GM12864 (cell line): ENCODE measurements at regions not wholly inside any gene's neighbourhood (a gene's known extent, or its start where the extent isn't known, plus 50 kb on each side); places are given as distances from the start of the nearest gene placed in this dataset.
A peak's percentile ranks its signal among the peaks of the same experiment; 100 is the strongest.

ENCODE experiments used
- DNase-seq: peaks from one replicate; pipeline ENCODE4 v3.0.0-alpha.2; 2011; ENCODE audit warnings: low read depth
- H3K4me3 ChIP-seq: 2 replicates; pipeline ENCODE4 v1.5.1; 2011; ENCODE audit warnings: mild to moderate bottlenecking, low read depth, low read length, control low read depth
- TF ChIP-seq, protein P1 (sequence below): IDR thresholded peaks from 2 replicates; pipeline ENCODE4 v1.5.1; 2011; ENCODE audit warnings: low read depth, mild to moderate bottlenecking, moderate library complexity, low read length, control low read depth, inconsistent platforms; ENCODE audit errors: missing control alignments

DNA sequence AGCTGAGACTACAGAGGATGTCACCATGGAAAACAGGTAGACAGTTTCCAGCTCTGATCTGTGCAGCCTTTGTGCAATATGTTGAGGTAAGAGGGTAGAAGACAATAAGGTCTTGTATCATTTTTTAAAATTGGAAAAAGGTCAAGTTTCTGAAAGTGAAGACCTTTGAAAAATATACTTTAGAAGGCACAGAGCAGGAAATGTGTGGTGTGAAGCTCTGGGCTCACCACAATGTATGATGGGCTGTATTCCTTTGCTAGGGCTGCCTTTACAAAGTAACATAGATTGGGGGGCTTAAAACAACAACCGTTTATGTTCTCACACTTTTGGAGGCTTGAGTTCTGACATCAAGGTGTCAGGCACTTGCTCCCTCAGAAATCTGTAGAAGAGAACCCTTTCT, 514.3 kb upstream of the JARID2 start:
- no peak for DNase-seq
- TF ChIP-seq, protein P1, sequence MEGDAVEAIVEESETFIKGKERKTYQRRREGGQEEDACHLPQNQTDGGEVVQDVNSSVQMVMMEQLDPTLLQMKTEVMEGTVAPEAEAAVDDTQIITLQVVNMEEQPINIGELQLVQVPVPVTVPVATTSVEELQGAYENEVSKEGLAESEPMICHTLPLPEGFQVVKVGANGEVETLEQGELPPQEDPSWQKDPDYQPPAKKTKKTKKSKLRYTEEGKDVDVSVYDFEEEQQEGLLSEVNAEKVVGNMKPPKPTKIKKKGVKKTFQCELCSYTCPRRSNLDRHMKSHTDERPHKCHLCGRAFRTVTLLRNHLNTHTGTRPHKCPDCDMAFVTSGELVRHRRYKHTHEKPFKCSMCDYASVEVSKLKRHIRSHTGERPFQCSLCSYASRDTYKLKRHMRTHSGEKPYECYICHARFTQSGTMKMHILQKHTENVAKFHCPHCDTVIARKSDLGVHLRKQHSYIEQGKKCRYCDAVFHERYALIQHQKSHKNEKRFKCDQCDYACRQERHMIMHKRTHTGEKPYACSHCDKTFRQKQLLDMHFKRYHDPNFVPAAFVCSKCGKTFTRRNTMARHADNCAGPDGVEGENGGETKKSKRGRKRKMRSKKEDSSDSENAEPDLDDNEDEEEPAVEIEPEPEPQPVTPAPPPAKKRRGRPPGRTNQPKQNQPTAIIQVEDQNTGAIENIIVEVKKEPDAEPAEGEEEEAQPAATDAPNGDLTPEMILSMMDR = no peak
- H3K4me3 ChIP-seq = no peak overlapping the region

DNA sequence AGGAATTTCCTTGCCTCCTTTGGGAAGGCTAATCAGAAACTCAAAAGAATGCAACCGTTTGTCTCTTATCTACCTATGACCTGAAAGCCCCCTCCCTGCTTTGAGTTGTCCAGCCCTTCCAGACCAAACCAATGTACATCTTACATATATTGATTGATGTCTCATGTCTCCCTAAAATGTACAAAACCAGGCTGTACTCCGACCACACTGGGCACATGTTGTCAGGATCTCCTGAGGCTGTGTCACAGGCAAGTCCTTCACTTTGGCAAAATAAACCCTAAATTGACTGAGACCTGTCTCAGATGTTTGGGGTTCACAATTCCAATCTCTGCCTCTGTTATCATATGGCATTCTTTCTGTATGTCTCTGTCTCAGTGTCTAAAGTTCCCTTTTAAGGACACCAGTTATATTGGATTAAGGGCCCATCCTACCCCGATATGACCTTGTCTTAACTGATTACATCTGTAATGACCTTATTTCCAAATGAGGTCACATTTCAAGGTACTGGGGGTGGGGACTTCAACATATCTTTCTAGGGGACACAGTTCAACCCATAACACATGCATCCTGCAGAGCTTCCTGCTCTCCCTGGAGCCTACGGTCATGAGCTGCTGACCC, 513.5 kb upstream of the JARID2 start:
- no peak for DNase-seq
- H3K4me3 ChIP-seq = no peak overlapping the region
- TF ChIP-seq, protein P1 = no peak

DNA sequence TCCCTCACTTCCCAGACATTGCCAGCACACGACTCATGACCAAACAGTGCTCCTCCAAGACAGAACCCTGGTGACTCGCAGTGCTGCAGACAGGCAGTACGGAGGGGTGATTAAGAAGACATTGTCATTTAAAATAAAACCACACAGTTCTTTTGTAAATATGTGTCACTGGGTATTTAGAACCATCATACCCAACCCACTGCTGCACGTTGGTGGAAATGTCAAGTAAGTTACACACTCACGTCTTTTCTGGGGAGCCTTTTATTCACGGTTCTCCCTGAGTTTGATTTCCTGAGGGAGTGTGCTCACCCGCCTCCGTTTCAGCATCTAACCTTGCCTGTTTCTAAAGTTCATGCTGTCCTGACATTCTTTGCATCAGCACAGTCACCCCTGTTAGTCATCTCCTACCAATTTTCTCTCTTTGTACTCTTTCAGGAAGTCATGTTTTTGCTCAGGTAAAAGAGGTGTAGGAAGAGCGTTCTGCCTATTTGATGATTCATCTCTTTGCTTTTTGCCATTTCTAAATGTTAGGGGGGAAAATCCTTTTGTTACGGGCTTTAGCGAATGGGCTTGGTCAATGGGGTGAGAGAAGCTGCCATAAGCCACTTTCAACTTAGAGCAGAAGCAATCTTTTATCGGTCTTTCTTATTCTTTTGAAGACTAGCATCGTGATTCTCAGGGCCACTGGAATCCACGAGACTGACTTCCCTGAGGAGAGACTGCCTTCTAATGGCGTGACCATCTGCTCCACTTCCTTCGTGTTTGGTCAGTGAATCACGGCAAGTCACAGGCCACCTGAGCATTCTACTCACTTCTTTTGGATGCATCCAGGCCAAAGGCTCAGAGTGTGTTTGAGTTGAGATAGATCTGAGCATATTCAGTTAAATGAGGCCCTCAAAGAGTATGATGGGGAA, 512.8 kb upstream of the JARID2 start:
- TF ChIP-seq, protein P1 = no peak
- no peak for DNase-seq

DNA sequence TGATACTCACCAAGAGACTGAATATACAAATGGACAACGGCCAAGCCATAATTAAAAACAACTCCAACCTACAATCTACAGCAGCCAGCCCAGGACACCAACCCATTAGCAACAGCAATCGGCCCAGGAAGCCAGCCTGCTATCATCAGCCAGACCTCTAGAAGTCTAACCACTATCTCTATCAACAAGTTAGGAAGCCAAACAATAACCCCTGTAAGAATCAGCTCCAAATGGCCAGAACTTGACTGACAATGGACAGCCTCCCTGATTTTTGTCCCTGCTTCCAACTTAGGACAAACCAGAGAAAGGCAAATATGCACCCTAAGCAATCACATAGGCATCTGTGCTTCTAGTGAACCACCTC, 511.8 kb upstream of the JARID2 start:
- no peak overlapping the region for H3K4me3 ChIP-seq
- DNase-seq = no peak
- TF ChIP-seq, protein P1 = no peak

More for the DNA sequence above, 512.8 kb upstream of the JARID2 start:
- no peak overlapping the region for H3K4me3 ChIP-seq

DNA sequence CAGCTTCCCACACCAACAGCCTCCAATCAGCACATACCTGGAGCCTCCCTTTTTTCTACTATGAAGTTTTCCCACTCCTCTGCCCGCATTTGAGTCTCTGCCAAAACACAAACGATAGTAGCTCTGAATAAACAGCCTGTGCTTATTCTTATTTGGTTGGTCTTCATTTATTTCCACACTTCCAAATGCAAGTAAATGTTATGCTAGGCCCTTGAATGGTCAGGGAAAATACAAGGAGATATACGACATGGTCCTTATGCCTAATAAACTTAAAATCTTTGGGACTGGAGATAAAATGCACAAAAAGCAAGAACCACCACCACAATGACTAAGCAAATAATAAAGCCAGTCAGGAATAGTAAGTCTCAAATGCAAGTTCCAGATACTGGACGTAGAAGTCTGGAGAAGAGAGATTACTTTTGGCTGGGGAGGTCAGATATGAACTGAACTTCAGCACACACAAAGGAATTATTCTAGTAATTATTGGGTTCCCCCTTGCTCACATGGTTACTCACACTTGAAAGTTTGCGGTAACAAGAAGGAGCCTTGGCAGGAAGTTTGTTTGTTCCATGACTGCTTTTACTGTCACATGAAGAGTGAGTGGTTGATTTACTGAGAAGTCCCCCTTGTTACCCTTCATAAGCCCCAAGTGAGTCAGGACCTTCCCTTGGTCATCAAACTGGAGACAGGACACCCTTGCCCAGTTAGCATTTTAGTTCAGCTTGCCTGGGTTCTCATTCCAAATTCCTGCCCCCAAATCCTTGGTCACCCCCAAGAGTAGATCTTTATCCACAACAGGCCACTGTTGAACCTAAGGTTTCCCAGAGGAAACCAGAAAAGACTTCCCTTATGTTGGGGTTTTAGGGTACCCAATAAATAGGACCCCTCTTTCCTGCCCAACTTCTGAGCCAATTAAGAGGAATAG, 511.2 kb upstream of the JARID2 start:
- no peak overlapping the region for H3K4me3 ChIP-seq
- peak; percentile 65 for DNase-seq
- TF ChIP-seq, protein P1 = no peak

DNA sequence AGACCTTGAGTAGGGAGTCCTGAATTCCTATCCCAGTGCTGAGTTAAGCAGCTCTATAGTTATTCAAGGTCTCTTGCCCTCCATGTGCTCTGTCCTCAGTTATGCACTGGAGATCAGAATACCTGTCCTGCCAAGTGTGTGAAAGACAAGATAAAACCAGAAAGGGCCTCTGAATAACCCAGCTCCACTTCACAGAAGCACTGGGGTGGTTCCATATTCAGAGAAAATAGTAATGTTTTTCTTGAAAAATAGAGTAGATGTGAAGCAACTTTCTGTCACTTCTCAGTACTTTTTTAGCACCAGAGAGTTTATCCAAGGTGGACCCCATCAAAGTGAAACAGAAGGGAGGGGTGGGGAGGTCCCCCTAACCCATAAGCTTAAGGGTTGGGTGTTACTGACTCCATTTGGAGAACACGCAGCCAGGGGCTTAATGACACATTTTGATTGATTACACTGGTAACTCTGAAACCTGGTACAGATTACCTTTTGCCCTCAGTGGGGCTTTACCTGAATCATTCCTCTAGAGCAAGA, 509.8 kb upstream of the JARID2 start:
- no peak overlapping the region for H3K4me3 ChIP-seq
- TF ChIP-seq, protein P1 = no peak
- DNase-seq = no peak
